AG09319 (cell line): ENCODE measurements at regions not wholly inside any gene's neighbourhood (a gene's known extent, or its start where the extent isn't known, plus 50 kb on each side); places are given as distances from the start of the nearest gene placed in this dataset.

Source experiments
- DNase-seq: peaks from one replicate; pipeline ENCODE4 v3.0.0-alpha.2; 2010; ENCODE audit warnings: low read depth; ENCODE audit errors: extremely low read depth
- CTCF ChIP-seq: IDR thresholded peaks from 2 replicates; pipeline ENCODE4 v1.5.1; 2011; ENCODE audit warnings: low read depth, mild to moderate bottlenecking, inconsistent platforms, low read length, moderate library complexity

DNA sequence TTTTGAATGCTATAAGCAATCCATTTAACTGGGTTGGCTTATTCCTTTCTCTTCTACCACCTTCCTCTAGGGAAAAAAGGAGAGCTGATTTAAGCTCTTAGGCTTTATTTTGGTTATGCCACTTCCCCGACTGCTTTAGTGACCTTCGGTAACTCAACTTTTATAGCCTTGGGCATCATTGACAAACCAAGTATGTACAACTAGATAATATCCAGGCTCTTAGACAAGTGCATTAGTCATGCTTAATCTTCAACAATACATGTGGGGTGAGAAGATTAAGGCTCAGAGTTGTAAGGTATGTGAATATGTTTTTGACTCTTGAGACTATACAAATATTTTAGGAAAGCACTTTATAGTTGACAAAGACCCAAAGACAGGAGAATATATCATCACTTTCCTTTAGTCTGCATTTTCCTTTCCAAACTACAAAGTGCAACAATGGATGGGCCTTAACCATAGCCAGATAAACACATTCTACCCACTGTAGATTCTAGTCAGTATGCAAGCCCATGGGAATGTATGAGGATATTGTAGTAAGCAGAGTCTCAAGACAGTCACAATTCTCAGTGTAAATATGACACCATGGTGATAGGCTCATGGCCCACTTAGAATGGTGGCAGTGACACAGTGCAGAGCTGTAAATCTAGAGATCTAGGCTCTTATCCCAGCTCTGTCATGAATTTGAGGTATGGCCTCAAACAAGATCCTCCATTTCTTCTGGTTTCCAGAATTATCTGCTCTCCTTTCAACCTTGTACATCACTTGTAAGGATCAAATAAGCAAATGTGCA is 1117.3 kb downstream of the SORCS3 start:
- no peak for TF ChIP-seq CTCF
- no peak for DNase-seq

DNA sequence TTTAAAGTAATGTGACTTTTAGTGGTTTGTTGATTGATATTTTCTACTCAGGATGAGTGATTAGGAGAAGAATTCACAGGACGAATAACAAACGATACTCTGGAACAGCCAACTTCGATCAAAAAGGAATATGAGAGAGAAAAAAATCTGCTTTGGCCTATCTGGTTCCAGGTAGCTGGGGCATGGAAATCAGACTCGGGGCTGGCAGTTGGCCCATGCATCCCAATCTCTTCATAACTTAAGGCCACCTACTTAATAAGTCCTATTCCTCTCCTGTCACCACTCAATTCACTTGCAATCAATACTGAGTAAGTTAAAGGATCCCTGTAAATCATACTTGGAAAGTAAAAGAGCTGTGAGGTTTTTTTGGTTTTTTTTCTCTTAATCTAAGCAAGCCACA is 1116.2 kb downstream of the SORCS3 start:
- DNase-seq: no peak
- TF ChIP-seq CTCF: no peak

DNA sequence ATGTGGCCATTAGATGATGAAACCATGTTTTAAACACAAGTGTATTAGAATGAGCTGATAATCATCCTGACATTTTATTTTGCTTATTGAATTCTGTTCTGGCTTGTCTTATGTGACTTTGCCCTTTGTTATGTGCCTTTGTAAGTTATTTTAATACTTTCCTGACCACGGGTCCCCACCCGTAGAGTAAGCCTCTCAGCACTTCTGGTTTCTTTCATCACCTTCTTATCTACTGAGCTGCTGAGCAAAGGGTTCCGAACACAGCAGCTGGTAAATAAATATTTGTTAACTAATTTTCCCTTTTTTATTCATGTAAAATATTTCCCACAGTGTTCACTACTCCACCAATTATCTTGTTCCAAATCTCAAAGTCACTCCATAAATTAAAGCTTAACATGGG is 1115.3 kb downstream of the SORCS3 start:
- DNase-seq: no peak
- no peak for TF ChIP-seq CTCF

GRCh38 chr10:105751688-105752087 is 1110.6 kb downstream of the SORCS3 start:
- no peak for DNase-seq
- no peak for TF ChIP-seq CTCF

GRCh38 chr10:105745596-105746148 is 1104.6 kb downstream of the SORCS3 start:
- no peak for DNase-seq
- TF ChIP-seq CTCF: no peak

- no peak for DNase-seq
- TF ChIP-seq CTCF: no peak
Measured at GRCh38 chr10:105743343-105744056, 1102.4 kb downstream of the SORCS3 start.

DNA sequence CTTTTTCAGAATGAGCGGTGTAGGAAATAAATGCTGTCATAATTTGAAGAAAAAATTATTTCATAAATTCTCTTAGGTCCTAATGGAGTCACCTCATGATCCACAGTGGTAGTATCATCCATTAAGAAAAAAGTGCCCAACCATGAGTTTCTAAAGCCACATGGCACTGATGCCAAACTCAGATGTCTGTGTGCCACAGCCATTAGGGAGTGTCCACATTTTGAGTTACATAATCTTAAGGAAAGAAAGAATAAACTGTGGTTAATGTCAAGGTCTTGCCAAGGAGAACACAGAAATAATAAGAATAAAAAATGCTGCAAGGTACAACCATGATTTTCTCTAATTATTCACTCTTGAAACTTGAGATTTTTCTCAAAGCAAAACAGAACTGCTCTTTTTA is 1101.8 kb downstream of the SORCS3 start:
- TF ChIP-seq CTCF: no peak
- no peak for DNase-seq
